K562 (cell line): ENCODE measurements at regions not wholly inside any gene's neighbourhood (a gene's known extent, or its start where the extent isn't known, plus 50 kb on each side); places are given as distances from the start of the nearest gene placed in this dataset.
A peak's percentile ranks its signal among the peaks of the same experiment; 100 is the strongest.

Experiments used
- DEAF1 ChIP-seq: fragments of 450-650 bp; formaldehyde crosslinking; IDR thresholded peaks from 2 replicates; pipeline ENCODE4 v1.4.0; 2020; ENCODE audit warnings: mild to moderate bottlenecking, moderate library complexity
- JUND ChIP-seq, 2 experiments: IDR thresholded peaks; 2 replicates in 1 of 2; 3 replicates in 1 of 2; pipeline ENCODE4 v1.6.1; 2011; ENCODE audit warnings: borderline replicate concordance in 2 of 2, low read depth in 2 of 2, low read length in 2 of 2, improper control_type of control experiment in 1 of 2, missing biosample characterization in 1 of 2, missing genetic modification characterization in 1 of 2, missing genetic modification reagents in 1 of 2
- RAD21 ChIP-seq, 2 experiments: fragments of 250-450 bp in 1 of 2; fragments of 450-650 bp in 1 of 2; sonication (Bioruptor Pico) in 1 of 2; formaldehyde crosslinking in 1 of 2; IDR thresholded peaks in 1 of 2; conservative IDR thresholded peaks in 1 of 2; 2 replicates each; pipeline versions ENCODE4 v1.4.0 to v1.8.0; 2020 to 2022; ENCODE audit warnings: mild to moderate bottlenecking in 2 of 2, moderate library complexity in 1 of 2
- SPI1 ChIP-seq: IDR thresholded peaks from 2 replicates; pipeline ENCODE4 v1.6.1; 2011; ENCODE audit warnings: low read depth, low read length, control low read depth, borderline replicate concordance
- ZNF398 ChIP-seq: fragments of 250-450 bp; sonication (Bioruptor Pico); IDR thresholded peaks from 2 replicates; pipeline ENCODE4 v1.8.0; 2021; ENCODE audit warnings: moderate library complexity, mild to moderate bottlenecking, inconsistent platforms
- TF ChIP-seq, protein P1 (sequence below): fragments of 250-450 bp; sonication (Bioruptor Pico); IDR thresholded peaks from 2 replicates; pipeline ENCODE4 v1.8.0; 2022; ENCODE audit warnings: inconsistent platforms, mild to moderate bottlenecking, moderate library complexity, borderline replicate concordance

GRCh38 chr12:46071769-46072624, 81.6 kb upstream of the SCAF11 start (continued):
- TF ChIP-seq ZNF398: no peak
- peak; percentile 83 for TF ChIP-seq DEAF1
- 0 out of 2 replicates have a peak, but pooled peaks have one; percentile 11 for TF ChIP-seq JUND (IDR thresholded peaks at IDR 0.05; ENCODE audit: borderline replicate concordance, low read depth, low read length)
- TF ChIP-seq JUND (tag; IDR thresholded peaks at IDR 0.05; ENCODE audit: borderline replicate concordance, low read depth, low read length): no peak; the same call in 2 of the 3 replicates
- TF ChIP-seq, protein P1, sequence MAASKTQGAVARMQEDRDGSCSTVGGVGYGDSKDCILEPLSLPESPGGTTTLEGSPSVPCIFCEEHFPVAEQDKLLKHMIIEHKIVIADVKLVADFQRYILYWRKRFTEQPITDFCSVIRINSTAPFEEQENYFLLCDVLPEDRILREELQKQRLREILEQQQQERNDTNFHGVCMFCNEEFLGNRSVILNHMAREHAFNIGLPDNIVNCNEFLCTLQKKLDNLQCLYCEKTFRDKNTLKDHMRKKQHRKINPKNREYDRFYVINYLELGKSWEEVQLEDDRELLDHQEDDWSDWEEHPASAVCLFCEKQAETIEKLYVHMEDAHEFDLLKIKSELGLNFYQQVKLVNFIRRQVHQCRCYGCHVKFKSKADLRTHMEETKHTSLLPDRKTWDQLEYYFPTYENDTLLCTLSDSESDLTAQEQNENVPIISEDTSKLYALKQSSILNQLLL (CRISPR knock-in tag): no peak
- peak; percentile 91 to 92 for TF ChIP-seq RAD21 (CRISPR knock-in tag; conservative IDR thresholded peaks at IDR 0.05 in 1 of 2, IDR thresholded peaks at IDR 0.05 in 1 of 2)
- TF ChIP-seq SPI1: peak; percentile 49; the same call in 1 of the 2 replicates
